Testis (tissue), 2 donors: ENCODE measurements at regions not wholly inside any gene's neighbourhood (a gene's known extent, or its start where the extent isn't known, plus 50 kb on each side); places are given as distances from the start of the nearest gene placed in this dataset.

Experiments
- CTCF ChIP-seq, 3 experiments: fragments of 450-650 bp in 2 of 3; fragments of 200-600 bp in 1 of 3; sonication (generic) in 1 of 3; IDR thresholded peaks; one replicate each; pipeline ENCODE4 v1.5.1; 2016 to 2019; ENCODE audit warnings: antibody characterized with exemption in 3 of 3, mild to moderate bottlenecking in 2 of 3, moderate library complexity in 1 of 3
- POLR2A ChIP-seq: fragments of 450-650 bp; IDR thresholded peaks from one replicate; pipeline ENCODE4 v1.6.1; 2017; ENCODE audit warnings: antibody characterized with exemption, mild to moderate bottlenecking, moderate library complexity

- TF ChIP-seq CTCF (IDR thresholded peaks at IDR 0.05) (no peak), POLR2A (no peak)
Observed at GRCh38 chr6:12230523-12230922, 59.6 kb upstream of the EDN1 start.
